ENCODE measurements at regions not wholly inside any gene's neighbourhood (a gene's known extent, or its start where the extent isn't known, plus 50 kb on each side); places are given as distances from the start of the nearest gene placed in this dataset.

GRCh38 chr5:61625137-61625561 is 293.1 kb downstream of the ZSWIM6 start:
- ATAC-seq (ENCODE audit: insufficient read depth, low read depth) (no peak), DNase-seq (no peak)
- TF ChIP-seq CTCF (IDR thresholded peaks at IDR 0.05; ENCODE audit: borderline replicate concordance, extremely low read depth, low read length, poor library complexity, severe bottlenecking): no peak
- TF ChIP-seq EZH2 (IDR thresholded peaks at IDR 0.05; ENCODE audit: borderline replicate concordance, low read depth, low read length, severe bottlenecking): no peak
- no peak overlapping the region for H3K4me3 ChIP-seq (ENCODE audit: low read depth in 1 of 2, low read length in 2 of 2)
- H3K27me3 ChIP-seq (ENCODE audit: insufficient read depth, low read length, poor library complexity): no peaks in the 10 kb centered on the region
- H4K20me1 ChIP-seq (ENCODE audit: insufficient read depth, low read length): no peaks in the 10 kb centered on the region
- no peak overlapping the region for H2AFZ ChIP-seq (ENCODE audit: low read depth, low read length)
- no peak overlapping the region for H3K27ac ChIP-seq (ENCODE audit: low read length)
- H3K36me3 ChIP-seq (ENCODE audit: insufficient read depth, low read length): no peaks in the 10 kb centered on the region
- no peaks in the 10 kb centered on the region for H3K79me2 ChIP-seq (ENCODE audit: insufficient read depth, low read length)
- no peaks in the 10 kb centered on the region for H3K9me3 ChIP-seq (ENCODE audit: insufficient read depth, low read length, severe bottlenecking)
- H3K9ac ChIP-seq (ENCODE audit: low read depth, low read length): no peak overlapping the region
- H3K4me1 ChIP-seq (ENCODE audit: insufficient read depth, low read length): no peaks in the 10 kb centered on the region
- H3K4me2 ChIP-seq (ENCODE audit: insufficient read depth, low read length): no peak overlapping the region

GRCh38 chr5:61625681-61626621 is 293.9 kb downstream of the ZSWIM6 start:
- H4K20me1 ChIP-seq (ENCODE audit: insufficient read depth, low read length): no peaks in the 10 kb centered on the region
- DNase-seq: no peak
- no peak overlapping the region for H3K4me3 ChIP-seq (ENCODE audit: low read depth in 1 of 2, low read length in 2 of 2)
- no peak for ATAC-seq (ENCODE audit: insufficient read depth, low read depth)
- no peak overlapping the region for H3K9ac ChIP-seq (ENCODE audit: low read depth, low read length)
- H3K27ac ChIP-seq (ENCODE audit: low read length): no peak overlapping the region
- no peak overlapping the region for H2AFZ ChIP-seq (ENCODE audit: low read depth, low read length)
- H3K27me3 ChIP-seq (ENCODE audit: insufficient read depth, low read length, poor library complexity): no peaks in the 10 kb centered on the region
- no peak overlapping the region for H3K4me2 ChIP-seq (ENCODE audit: insufficient read depth, low read length)
- no peaks in the 10 kb centered on the region for H3K79me2 ChIP-seq (ENCODE audit: insufficient read depth, low read length)
- H3K9me3 ChIP-seq (ENCODE audit: insufficient read depth, low read length, severe bottlenecking): no peaks in the 10 kb centered on the region
- no peaks in the 10 kb centered on the region for H3K4me1 ChIP-seq (ENCODE audit: insufficient read depth, low read length)
- TF ChIP-seq EZH2 (IDR thresholded peaks at IDR 0.05; ENCODE audit: borderline replicate concordance, low read depth, low read length, severe bottlenecking) (no peak), CTCF (IDR thresholded peaks at IDR 0.05; ENCODE audit: borderline replicate concordance, extremely low read depth, low read length, poor library complexity, severe bottlenecking) (no peak)
- H3K36me3 ChIP-seq (ENCODE audit: insufficient read depth, low read length): no peaks in the 10 kb centered on the region

- Histone ChIP-seq H3K27me3 (ENCODE audit: insufficient read depth, low read length, poor library complexity) (no peaks in the 10 kb centered on the region), H3K36me3 (ENCODE audit: insufficient read depth, low read length) (no peaks in the 10 kb centered on the region), H3K4me2 (ENCODE audit: insufficient read depth, low read length) (no peak overlapping the region), H3K4me1 (ENCODE audit: insufficient read depth, low read length) (no peaks in the 10 kb centered on the region), H3K9me3 (ENCODE audit: insufficient read depth, low read length, severe bottlenecking) (no peaks in the 10 kb centered on the region), H3K9ac (ENCODE audit: low read depth, low read length) (no peak overlapping the region), H3K79me2 (ENCODE audit: insufficient read depth, low read length) (no peaks in the 10 kb centered on the region), H2AFZ (ENCODE audit: low read depth, low read length) (no peak overlapping the region), H3K4me3 (ENCODE audit: low read depth in 1 of 2, low read length in 2 of 2) (no peak overlapping the region), H3K27ac (ENCODE audit: low read length) (no peak overlapping the region), H4K20me1 (ENCODE audit: insufficient read depth, low read length) (no peaks in the 10 kb centered on the region)
- DNase-seq (no peak), ATAC-seq (ENCODE audit: insufficient read depth, low read depth) (no peak)
- no peak for TF ChIP-seq EZH2 (IDR thresholded peaks at IDR 0.05; ENCODE audit: borderline replicate concordance, low read depth, low read length, severe bottlenecking)
- no peak for TF ChIP-seq CTCF (IDR thresholded peaks at IDR 0.05; ENCODE audit: borderline replicate concordance, extremely low read depth, low read length, poor library complexity, severe bottlenecking)
These were observed 294.7 kb downstream of the ZSWIM6 start for GRCh38 chr5:61626639-61627282.
